ENCODE measurements at regions not wholly inside any gene's neighbourhood (a gene's known extent, or its start where the extent isn't known, plus 50 kb on each side); places are given as distances from the start of the nearest gene placed in this dataset.
"Not testable (repeated sequence)": the region's sequence is repeated elsewhere in the genome, so short reads cannot be mapped to it uniquely, and the experiment has no call there.

DNA sequence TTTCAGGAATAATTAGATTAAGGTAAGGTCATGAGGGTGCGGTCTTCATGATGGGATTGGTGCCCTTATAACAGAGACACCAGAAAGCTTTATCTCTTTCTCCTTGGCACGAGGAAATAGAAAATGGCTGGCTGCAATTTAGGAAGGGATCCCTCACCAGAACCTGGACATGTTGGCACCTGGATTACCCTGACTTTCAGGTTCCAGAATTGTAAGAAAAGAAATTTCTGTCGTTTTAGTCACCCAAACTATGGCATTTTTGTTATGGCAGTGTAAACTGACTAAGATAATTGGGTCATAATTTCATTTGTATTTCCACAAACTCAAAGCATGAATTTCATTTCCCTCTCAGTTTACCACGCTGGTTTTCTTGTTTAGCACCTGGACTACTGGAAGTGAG, 473.6 kb downstream of the PTH2R start:
- H3K36me3 ChIP-seq: no peaks in the 10 kb centered on the region
- H3K27me3 ChIP-seq: no peaks in the 10 kb centered on the region
- no peak for DNase-seq (ENCODE audit: low spot score)
- no peak overlapping the region for H3K27ac ChIP-seq
- H3K4me1 ChIP-seq: no peaks in the 10 kb centered on the region
- H3K4me3 ChIP-seq: no peak overlapping the region
- peaks cover 0 to 4% of the 10 kb centered on the region in 2 donors for H3K9me3 ChIP-seq
- TF ChIP-seq, protein P1, sequence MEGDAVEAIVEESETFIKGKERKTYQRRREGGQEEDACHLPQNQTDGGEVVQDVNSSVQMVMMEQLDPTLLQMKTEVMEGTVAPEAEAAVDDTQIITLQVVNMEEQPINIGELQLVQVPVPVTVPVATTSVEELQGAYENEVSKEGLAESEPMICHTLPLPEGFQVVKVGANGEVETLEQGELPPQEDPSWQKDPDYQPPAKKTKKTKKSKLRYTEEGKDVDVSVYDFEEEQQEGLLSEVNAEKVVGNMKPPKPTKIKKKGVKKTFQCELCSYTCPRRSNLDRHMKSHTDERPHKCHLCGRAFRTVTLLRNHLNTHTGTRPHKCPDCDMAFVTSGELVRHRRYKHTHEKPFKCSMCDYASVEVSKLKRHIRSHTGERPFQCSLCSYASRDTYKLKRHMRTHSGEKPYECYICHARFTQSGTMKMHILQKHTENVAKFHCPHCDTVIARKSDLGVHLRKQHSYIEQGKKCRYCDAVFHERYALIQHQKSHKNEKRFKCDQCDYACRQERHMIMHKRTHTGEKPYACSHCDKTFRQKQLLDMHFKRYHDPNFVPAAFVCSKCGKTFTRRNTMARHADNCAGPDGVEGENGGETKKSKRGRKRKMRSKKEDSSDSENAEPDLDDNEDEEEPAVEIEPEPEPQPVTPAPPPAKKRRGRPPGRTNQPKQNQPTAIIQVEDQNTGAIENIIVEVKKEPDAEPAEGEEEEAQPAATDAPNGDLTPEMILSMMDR (IDR thresholded peaks at IDR 0.05): no peak

- DNase-seq (ENCODE audit: low spot score): no peak
- H3K27me3 ChIP-seq: no peaks in the 10 kb centered on the region
- H3K4me1 ChIP-seq: no peaks in the 10 kb centered on the region
- H3K9me3 ChIP-seq: no peaks in the 10 kb centered on the region
- no peaks in the 10 kb centered on the region for H3K36me3 ChIP-seq
- no peak overlapping the region for H3K27ac ChIP-seq
- H3K4me3 ChIP-seq: no peak overlapping the region
- TF ChIP-seq, protein P1 (IDR thresholded peaks at IDR 0.05): no peak
Observed at GRCh38 chr2:208890486-208890885, 483.9 kb downstream of the PTH2R start.

DNA sequence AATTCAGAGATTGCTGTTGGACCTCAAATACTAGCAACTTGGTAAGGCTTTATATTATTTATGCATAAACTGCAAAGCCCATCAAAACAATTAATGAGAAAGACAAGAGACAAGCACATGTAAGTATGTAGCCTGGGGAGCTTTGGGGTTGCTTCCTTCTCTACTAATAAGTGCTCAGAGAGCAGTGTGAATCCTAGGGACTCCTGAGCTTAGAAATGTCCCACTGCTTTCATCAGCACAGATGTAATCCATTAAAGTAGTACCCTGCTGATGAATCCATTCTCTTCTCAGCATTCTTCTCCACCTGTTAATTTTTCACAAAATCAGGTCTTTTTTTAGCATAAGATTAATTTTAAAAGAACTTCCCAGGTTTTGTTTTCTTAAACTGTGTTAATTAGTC, 485.6 kb downstream of the PTH2R start:
- H3K4me3 ChIP-seq: no peak overlapping the region
- H3K27ac ChIP-seq: no peak overlapping the region
- no peaks in the 10 kb centered on the region for H3K9me3 ChIP-seq
- no peaks in the 10 kb centered on the region for H3K36me3 ChIP-seq
- H3K4me1 ChIP-seq: no peaks in the 10 kb centered on the region
- TF ChIP-seq, protein P1 (IDR thresholded peaks at IDR 0.05): no peak
- DNase-seq (ENCODE audit: low spot score): no peak
- no peaks in the 10 kb centered on the region for H3K27me3 ChIP-seq

- Histone ChIP-seq H3K9me3 (no peaks in the 10 kb centered on the region), H3K36me3 (no peaks in the 10 kb centered on the region), H3K27ac (no peak overlapping the region), H3K4me3 (no peak overlapping the region), H3K27me3 (no peaks in the 10 kb centered on the region), H3K4me1 (no peaks in the 10 kb centered on the region)
- DNase-seq (ENCODE audit: low spot score): no peak
- TF ChIP-seq, protein P1 (IDR thresholded peaks at IDR 0.05): no peak
Observed at GRCh38 chr2:208906330-208906729, 499.7 kb downstream of the PTH2R start.

DNA sequence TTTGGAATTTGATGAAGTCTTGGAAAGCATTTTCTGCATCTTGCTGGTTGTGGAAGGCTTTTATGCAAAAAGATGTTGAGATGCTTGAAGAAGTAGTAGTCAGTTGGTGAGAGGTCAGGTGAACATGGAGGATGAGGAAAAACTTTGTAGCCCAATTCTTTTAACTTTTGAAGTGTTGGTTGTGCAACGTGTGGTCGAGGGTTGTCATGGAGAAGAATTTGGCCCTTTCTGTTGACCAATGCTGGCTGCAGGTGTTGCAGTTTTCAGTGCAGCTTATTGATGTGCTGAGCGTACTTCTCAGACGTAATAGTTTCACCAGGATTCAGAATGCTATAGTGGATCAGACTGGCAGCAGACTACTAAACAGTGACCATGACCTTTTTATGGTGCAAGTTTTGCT, 508.4 kb upstream of the MAP2 start:
- TF ChIP-seq, protein P1 (IDR thresholded peaks at IDR 0.05): no peak
- DNase-seq (ENCODE audit: low spot score): no peak
- no peak overlapping the region for H3K27ac ChIP-seq
- H3K9me3 ChIP-seq: no peaks in the 10 kb centered on the region
- no peak overlapping the region for H3K4me3 ChIP-seq
- H3K4me1 ChIP-seq: no peaks in the 10 kb centered on the region
- H3K27me3 ChIP-seq: no peaks in the 10 kb centered on the region
- H3K36me3 ChIP-seq: no peaks in the 10 kb centered on the region

- no peak overlapping the region for H3K27ac ChIP-seq
- H3K36me3 ChIP-seq: no peaks in the 10 kb centered on the region
- peaks cover 0 to 8% of the 10 kb centered on the region in 2 donors for H3K9me3 ChIP-seq
- no peaks in the 10 kb centered on the region for H3K27me3 ChIP-seq
- H3K4me1 ChIP-seq: no peaks in the 10 kb centered on the region
- no peak for DNase-seq (ENCODE audit: low spot score)
- H3K4me3 ChIP-seq: no peak overlapping the region
- TF ChIP-seq, protein P1 (IDR thresholded peaks at IDR 0.05): no peak
Observed at GRCh38 chr2:208916881-208917280, 507.0 kb upstream of the MAP2 start.

- H3K27ac ChIP-seq; H3K36me3 ChIP-seq; H3K4me1 ChIP-seq; H3K4me3 ChIP-seq; H3K27me3 ChIP-seq; DNase-seq (ENCODE audit: low spot score): not testable (repeated sequence)
- H3K9me3 ChIP-seq: peaks cover 0 to 10% of the 10 kb centered on the region in 2 donors
Observed at GRCh38 chr2:208921358-208921757, 502.5 kb upstream of the MAP2 start.
